ENCODE measurements at regions not wholly inside any gene's neighbourhood (a gene's known extent, or its start where the extent isn't known, plus 50 kb on each side); places are given as distances from the start of the nearest gene placed in this dataset.

- no peak for TF ChIP-seq CTCF (IDR thresholded peaks at IDR 0.05)
- TF ChIP-seq REST (IDR thresholded peaks at IDR 0.05; ENCODE audit: insufficient read depth in 1 of 2, low read depth in 2 of 2, low read length in 1 of 2): no peak
- no peak for TF ChIP-seq SIN3A (IDR thresholded peaks at IDR 0.05; ENCODE audit: borderline replicate concordance, insufficient read depth, low read depth, low read length)
Measured at GRCh38 chr1:37090671-37091070, 56.4 kb upstream of the GRIK3 start.
